SK-N-SH treated with all-trans-retinoic acid at 6 μM for 48 hours (cell line): ENCODE measurements at regions not wholly inside any gene's neighbourhood (a gene's known extent, or its start where the extent isn't known, plus 50 kb on each side); places are given as distances from the start of the nearest gene placed in this dataset.

Experiments
- ATAC-seq: fragments of 200-7000 bp; cut with Tn5 transposase; 3 replicates; pipeline ENCODE4 v1.9.1; 2020; ENCODE audit warnings: mild to moderate bottlenecking, moderate library complexity
- ARNTL ChIP-seq: fragments of 450-650 bp; formaldehyde crosslinking; IDR thresholded peaks from 2 replicates; pipeline ENCODE4 v1.5.0; 2020; ENCODE audit warnings: low read depth, mild to moderate bottlenecking, moderate library complexity, borderline replicate concordance
- CSDC2 ChIP-seq: fragments of 250-450 bp; sonication (Bioruptor Pico); IDR thresholded peaks from 2 replicates; pipeline ENCODE4 v1.5.0; 2020; ENCODE audit warnings: mild to moderate bottlenecking, moderate library complexity
- CSRNP3 ChIP-seq: fragments of 250-450 bp; sonication (Bioruptor Pico); IDR thresholded peaks from 2 replicates; pipeline ENCODE4 v1.5.1; 2021; ENCODE audit warnings: mild to moderate bottlenecking, moderate library complexity
- GLIS3 ChIP-seq: fragments of 250-450 bp; sonication (Bioruptor Pico); IDR thresholded peaks from 2 replicates; pipeline ENCODE4 v1.5.0; 2020; ENCODE audit warnings: mild to moderate bottlenecking, moderate library complexity
- ISL1 ChIP-seq: fragments of 250-450 bp; sonication (Bioruptor Pico); IDR thresholded peaks from 2 replicates; pipeline ENCODE4 v2.1.2; 2022; ENCODE audit warnings: mild to moderate bottlenecking, moderate library complexity
- OSR1 ChIP-seq: fragments of 250-450 bp; sonication (Bioruptor Pico); IDR thresholded peaks from 2 replicates; pipeline ENCODE4 v1.8.0; 2022; ENCODE audit warnings: moderate library complexity, mild to moderate bottlenecking, inconsistent platforms
- PPARA ChIP-seq: fragments of 250-450 bp; sonication (Bioruptor Pico); IDR thresholded peaks from 2 replicates; pipeline ENCODE4 v1.5.0; 2020; ENCODE audit warnings: mild to moderate bottlenecking, borderline replicate concordance
- RARB ChIP-seq: fragments of 250-450 bp; sonication (Bioruptor Pico); IDR thresholded peaks from 2 replicates; pipeline ENCODE4 v1.8.0; 2021; ENCODE audit warnings: mild to moderate bottlenecking, moderate library complexity
- TCF4 ChIP-seq: fragments of 250-450 bp; sonication (Bioruptor Pico); IDR thresholded peaks from 2 replicates; pipeline ENCODE4 v1.8.0; 2021; ENCODE audit warnings: mild to moderate bottlenecking, moderate library complexity, borderline replicate concordance
- TOX ChIP-seq: fragments of 250-450 bp; sonication (Bioruptor Pico); IDR thresholded peaks from 2 replicates; pipeline ENCODE4 v1.8.0; 2021; ENCODE audit warnings: mild to moderate bottlenecking, moderate library complexity, borderline replicate concordance
- TSHZ2 ChIP-seq: fragments of 250-450 bp; sonication (Bioruptor Pico); IDR thresholded peaks from 2 replicates; pipeline ENCODE4 v1.5.0; 2020; ENCODE audit warnings: mild to moderate bottlenecking, moderate library complexity
- ZC3H10 ChIP-seq: fragments of 250-450 bp; sonication (Bioruptor Pico); IDR thresholded peaks from 2 replicates; pipeline ENCODE4 v1.5.1; 2021; ENCODE audit warnings: mild to moderate bottlenecking, moderate library complexity
- ZFP3 ChIP-seq: fragments of 250-450 bp; sonication (Bioruptor Pico); IDR thresholded peaks from 2 replicates; pipeline ENCODE4 v1.5.0; 2020; ENCODE audit warnings: mild to moderate bottlenecking, moderate library complexity
- ZFP30 ChIP-seq: fragments of 450-650 bp; formaldehyde crosslinking; IDR thresholded peaks from 2 replicates; pipeline ENCODE4 v1.5.0; 2022; ENCODE audit warnings: mild to moderate bottlenecking, moderate library complexity
- ZNF565 ChIP-seq: fragments of 450-650 bp; formaldehyde crosslinking; conservative IDR thresholded peaks from 2 replicates; pipeline ENCODE4 v1.5.0; 2020; ENCODE audit warnings: low read depth, mild to moderate bottlenecking, moderate library complexity
- ZNF70 ChIP-seq: fragments of 450-650 bp; formaldehyde crosslinking; IDR thresholded peaks from 2 replicates; pipeline ENCODE4 v1.5.0; 2020; ENCODE audit warnings: mild to moderate bottlenecking, moderate library complexity
- ZNF8 ChIP-seq: fragments of 450-650 bp; formaldehyde crosslinking; IDR thresholded peaks from 2 replicates; pipeline ENCODE4 v1.5.0; 2020; ENCODE audit warnings: mild to moderate bottlenecking, moderate library complexity
- TF ChIP-seq, protein P1 (sequence below): fragments of 250-450 bp; sonication (Bioruptor Pico); IDR thresholded peaks from 2 replicates; pipeline ENCODE4 v1.5.1; 2020; ENCODE audit warnings: low read depth, mild to moderate bottlenecking, moderate library complexity
- TF ChIP-seq, protein P2 (sequence below): fragments of 250-450 bp; sonication (Bioruptor Pico); IDR thresholded peaks from 2 replicates; pipeline ENCODE4 v1.8.0; 2021; ENCODE audit warnings: low read depth, mild to moderate bottlenecking, moderate library complexity, borderline replicate concordance

DNA sequence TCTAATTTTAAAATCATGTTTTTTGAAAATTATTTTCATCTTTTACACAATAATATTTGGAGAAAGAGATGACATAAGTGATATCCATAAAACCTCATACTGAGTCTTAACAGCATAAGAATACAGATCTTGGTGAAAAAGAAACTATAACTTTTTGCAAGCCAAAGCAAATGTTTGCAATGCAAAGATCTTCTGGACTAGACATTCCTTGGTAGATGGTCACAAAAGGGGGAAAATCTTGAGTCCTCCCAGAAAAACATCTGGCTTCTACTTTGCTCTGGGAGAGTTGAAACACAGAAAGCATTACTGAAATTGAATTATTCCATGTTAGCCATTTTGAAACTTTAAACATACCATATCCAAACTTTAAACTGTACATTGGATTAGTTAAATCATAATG is 308.2 kb downstream of the ANXA1 start:
- no peak for ATAC-seq
- TF ChIP-seq GLIS3 (CRISPR knock-in tag) (no peak), CSDC2 (no peak), TOX (no peak), TSHZ2 (CRISPR knock-in tag) (no peak), ZC3H10 (CRISPR knock-in tag) (no peak), ARNTL (CRISPR knock-in tag) (no peak), ZFP3 (CRISPR knock-in tag) (no peak), OSR1 (CRISPR knock-in tag) (no peak), ZNF565 (CRISPR knock-in tag) (no peak), ISL1 (CRISPR knock-in tag) (no peak), ZNF70 (CRISPR knock-in tag) (no peak), ZFP30 (no peak), CSRNP3 (no peak), TCF4 (CRISPR knock-in tag) (no peak), ZNF8 (CRISPR knock-in tag) (no peak)
- TF ChIP-seq, protein P1, sequence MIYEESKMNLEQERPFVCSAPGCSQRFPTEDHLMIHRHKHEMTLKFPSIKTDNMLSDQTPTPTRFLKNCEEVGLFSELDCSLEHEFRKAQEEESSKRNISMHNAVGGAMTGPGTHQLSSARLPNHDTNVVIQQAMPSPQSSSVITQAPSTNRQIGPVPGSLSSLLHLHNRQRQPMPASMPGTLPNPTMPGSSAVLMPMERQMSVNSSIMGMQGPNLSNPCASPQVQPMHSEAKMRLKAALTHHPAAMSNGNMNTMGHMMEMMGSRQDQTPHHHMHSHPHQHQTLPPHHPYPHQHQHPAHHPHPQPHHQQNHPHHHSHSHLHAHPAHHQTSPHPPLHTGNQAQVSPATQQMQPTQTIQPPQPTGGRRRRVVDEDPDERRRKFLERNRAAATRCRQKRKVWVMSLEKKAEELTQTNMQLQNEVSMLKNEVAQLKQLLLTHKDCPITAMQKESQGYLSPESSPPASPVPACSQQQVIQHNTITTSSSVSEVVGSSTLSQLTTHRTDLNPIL (CRISPR knock-in tag), result no peak

DNA sequence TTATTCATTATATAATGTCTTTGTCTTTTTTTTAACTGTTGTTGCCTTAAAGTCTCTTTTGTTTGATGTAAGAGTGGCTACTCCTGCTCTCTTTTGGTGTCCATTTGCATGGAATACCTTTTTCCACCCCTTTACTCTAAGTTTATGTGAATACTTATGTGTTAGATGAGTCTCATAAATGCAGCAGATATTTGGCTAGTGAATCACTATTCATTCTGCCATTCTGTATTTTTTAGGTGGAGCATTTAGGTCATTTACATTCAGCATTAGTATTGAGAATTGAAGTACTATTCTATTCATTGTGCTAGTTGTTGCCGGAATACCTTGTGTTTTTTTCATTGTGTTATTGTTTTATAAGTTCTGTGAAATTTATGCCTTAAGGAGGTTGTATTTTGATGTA is 317.1 kb downstream of the ANXA1 start:
- ATAC-seq, result no peak
- TF ChIP-seq CSRNP3 (no peak), ARNTL (CRISPR knock-in tag) (no peak), ISL1 (CRISPR knock-in tag) (no peak), ZFP30 (no peak), OSR1 (CRISPR knock-in tag) (no peak), TOX (no peak), RARB (CRISPR knock-in tag) (no peak), ZNF565 (CRISPR knock-in tag) (no peak), PPARA (CRISPR knock-in tag) (no peak)
- TF ChIP-seq, protein P1 (CRISPR knock-in tag), result no peak
- TF ChIP-seq, protein P2, sequence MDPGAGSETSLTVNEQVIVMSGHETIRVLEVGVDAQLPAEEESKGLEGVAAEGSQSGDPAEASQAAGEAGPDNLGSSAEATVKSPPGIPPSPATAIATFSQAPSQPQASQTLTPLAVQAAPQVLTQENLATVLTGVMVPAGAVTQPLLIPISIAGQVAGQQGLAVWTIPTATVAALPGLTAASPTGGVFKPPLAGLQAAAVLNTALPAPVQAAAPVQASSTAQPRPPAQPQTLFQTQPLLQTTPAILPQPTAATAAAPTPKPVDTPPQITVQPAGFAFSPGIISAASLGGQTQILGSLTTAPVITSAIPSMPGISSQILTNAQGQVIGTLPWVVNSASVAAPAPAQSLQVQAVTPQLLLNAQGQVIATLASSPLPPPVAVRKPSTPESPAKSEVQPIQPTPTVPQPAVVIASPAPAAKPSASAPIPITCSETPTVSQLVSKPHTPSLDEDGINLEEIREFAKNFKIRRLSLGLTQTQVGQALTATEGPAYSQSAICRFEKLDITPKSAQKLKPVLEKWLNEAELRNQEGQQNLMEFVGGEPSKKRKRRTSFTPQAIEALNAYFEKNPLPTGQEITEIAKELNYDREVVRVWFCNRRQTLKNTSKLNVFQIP, result no peak

DNA sequence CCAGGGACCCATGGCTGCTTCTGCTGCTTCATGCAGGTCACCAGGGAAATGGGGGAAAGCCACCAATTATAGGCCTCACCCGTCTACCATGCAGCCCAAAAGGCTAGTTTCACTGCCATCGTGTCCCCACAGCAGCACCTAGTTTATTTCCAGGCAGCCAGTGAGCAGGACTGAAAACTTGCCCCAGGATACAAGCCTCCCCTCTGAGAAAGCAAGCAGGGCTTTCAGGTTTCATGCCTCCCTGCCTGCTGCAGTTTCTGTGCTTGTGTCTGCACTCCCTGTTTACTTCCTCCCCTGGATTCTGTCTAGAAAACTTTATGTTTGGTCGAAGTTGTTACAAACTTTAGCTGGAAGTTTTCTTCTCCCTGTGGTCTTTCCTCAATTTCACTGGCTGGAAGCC is 319.1 kb downstream of the ANXA1 start:
- TF ChIP-seq CSDC2, result no peak
- no peak for ATAC-seq
